ENCODE measurements at regions not wholly inside any gene's neighbourhood (a gene's known extent, or its start where the extent isn't known, plus 50 kb on each side); places are given as distances from the start of the nearest gene placed in this dataset.

DNA sequence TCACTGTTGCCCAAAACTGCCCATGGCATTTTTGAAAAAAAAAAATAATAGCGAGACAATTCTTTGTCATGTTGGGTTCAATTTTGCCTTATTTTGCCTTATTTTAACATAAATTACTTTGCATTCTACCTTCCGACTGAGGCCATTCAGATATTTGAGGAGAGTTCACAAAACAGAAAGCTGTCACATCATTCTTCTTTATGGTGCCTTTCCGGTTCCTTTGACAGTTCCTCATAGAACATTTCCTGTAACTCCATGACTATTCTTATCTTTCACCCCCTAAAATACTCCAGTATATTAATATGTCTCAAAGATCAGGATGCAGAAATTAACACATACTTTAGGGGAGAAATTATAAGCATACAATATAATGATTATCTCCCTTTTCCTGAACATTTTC is 476.7 kb downstream of the NOVA1 start:
- DNase-seq = peak in 1 of 2 donors; percentile 31

- no peak for DNase-seq
Measured at GRCh38 chr14:26113911-26114640, 483.8 kb downstream of the NOVA1 start.

GRCh38 chr14:26104717-26105116 is 493.1 kb downstream of the NOVA1 start:
- no peak for DNase-seq

DNA sequence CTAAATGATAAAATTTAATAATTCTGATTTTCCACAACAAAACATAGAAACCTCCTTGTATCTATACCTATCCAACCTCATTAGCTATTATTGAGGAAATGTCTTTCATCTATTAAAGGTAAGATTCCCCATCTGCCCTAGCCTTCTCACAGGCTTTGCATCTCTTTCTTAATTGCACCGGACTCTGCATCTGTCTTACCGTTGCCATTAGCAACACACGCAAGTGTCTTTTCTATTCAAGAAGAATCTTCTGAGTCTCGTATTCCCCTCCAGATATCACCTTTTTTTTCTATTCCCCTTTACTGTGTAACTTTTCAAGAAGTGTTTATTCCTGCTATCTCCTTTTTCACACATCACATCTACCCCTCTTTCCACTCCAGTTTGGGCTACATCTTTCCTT is 500.0 kb downstream of the NOVA1 start:
- no peak for DNase-seq

DNA sequence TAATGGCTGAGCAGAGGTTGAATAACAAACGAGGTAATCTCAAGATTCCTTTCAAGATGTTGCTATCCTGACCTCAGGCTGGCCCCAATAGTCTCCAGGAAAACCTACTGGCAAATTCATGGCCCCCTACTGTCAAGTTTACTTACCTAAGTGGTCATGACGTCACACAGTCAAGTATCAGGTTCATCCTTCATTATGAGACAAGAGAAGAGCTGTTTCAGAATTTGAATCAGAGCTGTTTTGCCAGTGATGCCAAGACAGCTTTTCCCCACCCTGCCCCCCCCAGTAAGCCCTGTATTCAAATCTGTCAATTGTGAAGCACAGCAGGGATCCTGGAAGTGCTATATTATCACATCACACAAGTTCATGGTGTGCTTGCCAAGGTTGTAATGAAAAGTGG is 509.6 kb downstream of the NOVA1 start:
- no peak for DNase-seq

DNA sequence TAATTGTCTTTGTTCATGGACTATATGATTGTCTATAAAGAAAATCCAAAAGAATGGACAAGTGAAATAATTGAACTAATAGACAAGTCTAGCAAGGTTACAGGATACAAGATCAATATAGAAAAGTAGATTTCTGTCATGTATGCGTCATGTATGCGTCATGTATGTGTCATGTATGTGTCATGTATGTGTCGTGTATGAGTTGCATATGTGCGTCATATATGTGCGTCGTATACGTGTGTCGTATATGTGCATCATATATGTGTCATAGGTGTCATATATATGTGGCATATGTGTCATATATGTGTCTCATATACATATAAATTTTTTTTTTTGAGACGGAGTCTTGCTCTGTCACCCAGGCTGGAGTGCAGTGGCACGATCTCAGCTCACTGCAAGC is 516.8 kb downstream of the NOVA1 start:
- DNase-seq = no peak

- DNase-seq = no peak
Measured at GRCh38 chr14:26078561-26078960, 519.3 kb downstream of the NOVA1 start.

GRCh38 chr14:26074892-26075291 is 522.9 kb downstream of the NOVA1 start:
- DNase-seq = no peak

DNA sequence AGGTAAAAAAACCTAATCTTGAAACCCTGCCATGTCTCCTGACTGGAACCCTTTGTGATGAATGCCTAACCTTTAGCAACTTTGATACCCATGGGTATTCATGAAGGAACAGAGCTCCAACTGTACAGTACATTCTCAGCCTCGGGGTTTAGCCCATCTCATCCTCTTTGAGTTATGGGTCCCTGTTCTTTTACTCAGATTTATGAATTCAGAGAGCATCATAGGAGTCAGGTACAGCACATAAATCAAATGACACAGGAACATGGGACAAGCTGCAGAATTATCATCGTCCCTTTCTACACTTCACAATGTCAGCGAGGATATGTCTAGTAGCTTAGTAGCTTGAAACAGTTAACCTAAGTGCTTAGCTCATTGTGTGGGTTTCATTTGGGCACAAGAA is 527.4 kb downstream of the NOVA1 start:
- no peak for DNase-seq

DNA sequence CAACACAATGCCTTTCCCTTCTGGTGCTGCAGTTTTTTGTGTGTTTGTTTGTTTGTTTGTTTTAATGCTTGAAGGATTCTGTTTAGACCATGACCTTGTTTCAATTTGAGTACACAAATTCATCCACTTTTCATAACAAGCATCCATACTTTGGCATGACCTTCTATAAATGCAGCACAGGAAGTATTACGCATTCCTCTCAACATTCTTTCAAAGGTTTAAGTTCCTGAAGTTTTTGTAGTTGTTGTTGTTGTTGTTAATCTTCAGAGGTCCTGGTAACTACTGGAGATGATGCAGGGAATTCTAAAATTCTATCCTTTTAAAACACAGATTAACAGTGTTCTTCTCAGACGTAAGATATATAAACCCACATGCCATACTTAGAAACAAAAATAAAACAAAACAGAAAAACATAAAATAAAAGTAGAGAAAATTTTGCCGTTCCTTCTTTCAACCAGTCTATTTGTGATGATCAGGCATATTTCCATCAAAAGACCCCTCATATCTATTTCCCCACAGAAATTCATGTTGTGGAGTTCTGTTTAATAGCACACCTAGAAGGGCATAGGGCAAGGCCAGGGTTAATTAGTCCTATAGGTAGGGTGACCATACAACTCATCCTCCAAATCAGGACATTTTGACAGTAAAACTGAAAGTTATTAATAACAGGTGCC is 529.9 kb downstream of the NOVA1 start:
- no peak for DNase-seq

- DNase-seq = no peak
Measured at GRCh38 chr14:26067341-26067740, 530.5 kb downstream of the NOVA1 start.

DNA sequence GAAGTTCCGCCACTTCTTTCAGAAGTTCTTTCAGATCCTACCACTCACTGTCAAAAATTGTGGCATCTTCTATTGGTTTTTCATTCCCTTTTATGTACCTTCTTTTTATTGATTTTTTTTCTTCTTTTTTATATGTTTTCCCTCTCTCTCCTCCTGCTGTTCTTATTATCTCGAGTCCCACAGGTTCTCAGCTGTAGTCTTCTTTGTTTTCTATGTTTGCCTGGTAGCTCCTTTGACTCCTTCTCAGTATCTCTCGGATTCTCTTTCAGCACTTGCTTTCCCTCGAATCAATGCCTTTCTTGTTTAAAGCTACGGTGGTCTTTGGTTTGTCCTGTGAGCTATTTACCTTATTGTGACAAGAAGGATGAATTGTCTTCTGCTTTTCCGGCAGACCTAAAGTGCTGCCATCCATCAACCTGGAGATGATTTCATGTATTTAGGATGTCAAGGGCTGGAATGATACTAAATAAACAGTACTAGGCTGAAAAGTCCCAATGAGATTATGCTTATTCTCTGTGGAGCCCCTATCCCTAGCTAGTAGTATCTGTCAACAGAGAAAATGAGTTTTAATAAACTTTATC is 541.7 kb downstream of the NOVA1 start:
- no peak for DNase-seq

DNA sequence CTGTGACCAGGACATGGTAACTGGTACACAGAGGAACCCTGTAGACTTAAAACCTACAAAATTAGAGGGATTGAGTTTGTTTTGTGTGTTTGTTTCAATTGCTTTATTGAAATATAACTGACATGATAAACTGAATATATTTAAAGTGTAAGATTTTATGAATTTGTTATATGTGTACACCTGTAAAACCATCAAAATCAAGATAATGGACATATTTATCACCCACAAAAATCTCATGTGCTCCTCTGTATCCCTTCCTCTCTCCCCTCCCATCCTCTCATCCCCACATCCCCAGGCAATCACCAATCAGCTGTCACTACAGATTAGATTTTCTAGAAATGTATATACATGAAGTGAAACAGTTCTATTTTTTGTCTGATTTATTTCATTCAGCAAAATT is 565.5 kb downstream of the NOVA1 start:
- DNase-seq = no peak

GRCh38 chr14:26026384-26026783 is 571.4 kb downstream of the NOVA1 start:
- no peak for DNase-seq

GRCh38 chr14:26023967-26024366 is 573.9 kb downstream of the NOVA1 start:
- no peak for DNase-seq

DNA sequence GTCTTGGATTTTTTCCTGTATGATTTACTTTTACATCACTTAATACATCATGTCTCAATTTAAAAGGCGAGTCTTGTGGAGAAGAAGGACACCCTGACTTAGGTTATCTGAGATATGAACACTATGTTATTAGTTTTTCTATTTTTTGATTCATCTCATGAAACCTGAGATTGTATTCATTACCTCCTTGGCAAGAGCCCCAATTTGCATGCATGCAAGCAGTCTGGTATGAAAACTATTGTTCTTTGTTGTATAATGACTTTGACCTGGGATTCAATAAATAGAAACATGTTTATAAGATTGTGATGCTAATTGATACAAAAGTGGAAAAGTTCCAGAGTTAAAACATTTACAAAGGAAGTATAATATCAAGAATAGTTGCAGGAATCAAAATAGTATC is 576.1 kb downstream of the NOVA1 start:
- DNase-seq = no peak

DNA sequence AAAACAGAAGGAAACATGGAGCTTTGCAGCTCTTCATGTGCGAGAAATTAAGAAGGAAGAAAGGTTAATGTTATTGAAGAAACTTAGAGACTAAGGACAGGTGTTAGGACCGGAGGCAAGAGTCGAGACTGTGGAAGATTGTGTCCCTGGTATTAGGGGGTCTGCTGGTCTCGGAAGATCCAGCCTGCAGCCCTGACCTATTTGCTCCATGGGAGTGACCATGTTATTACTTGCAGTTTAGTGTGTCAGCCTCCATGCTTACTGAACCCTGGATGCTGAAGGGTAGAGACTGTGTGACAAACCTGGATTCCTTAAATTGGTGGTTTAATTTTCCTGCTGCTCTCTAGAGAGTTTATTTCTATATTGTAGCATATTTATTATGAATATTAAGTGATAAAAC is 580.6 kb downstream of the NOVA1 start:
- no peak for DNase-seq

- DNase-seq = no peak
Measured at GRCh38 chr14:26008290-26008689, 589.5 kb downstream of the NOVA1 start.

DNA sequence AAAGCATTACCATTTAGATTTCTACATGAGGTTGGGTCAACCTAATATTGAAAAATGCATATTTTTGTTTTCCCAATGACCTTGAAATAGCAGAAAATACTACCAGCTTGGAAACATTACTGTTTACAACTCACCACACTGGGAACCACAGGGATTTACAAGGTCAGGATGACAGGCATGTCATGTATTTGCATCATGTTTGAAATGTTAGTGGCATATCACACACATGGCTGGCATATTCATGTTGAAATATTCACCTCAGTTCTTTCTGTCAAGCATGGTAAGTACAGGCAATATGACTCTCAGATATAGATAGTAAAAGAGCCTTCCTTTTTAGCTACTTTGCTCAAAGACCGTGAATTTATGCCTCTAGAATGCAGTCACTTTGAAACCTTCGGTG is 593.5 kb downstream of the NOVA1 start:
- DNase-seq = no peak

GRCh38 chr14:25993830-25994229 is 604.0 kb downstream of the NOVA1 start:
- no peak for DNase-seq

DNA sequence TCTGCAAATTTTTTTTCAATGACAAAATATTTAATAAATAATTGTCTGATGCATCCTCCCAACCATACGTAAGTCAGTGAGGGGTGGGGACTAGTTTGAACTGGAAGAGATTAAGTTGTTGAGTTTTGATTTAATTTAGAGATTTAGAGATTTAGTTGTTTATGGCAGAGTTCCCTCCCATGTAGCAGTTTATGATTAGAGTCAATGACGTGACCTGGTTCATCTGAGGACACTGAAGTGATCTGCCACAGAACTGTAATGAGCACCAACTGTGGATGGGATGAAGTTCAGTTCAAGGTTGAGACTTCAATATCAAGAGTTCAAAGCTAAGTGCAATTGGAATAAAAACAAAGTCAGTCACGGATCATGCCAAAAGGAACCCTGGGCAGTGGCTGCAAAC is 609.3 kb downstream of the NOVA1 start:
- no peak for DNase-seq

GRCh38 chr14:25955772-25956171 is 642.1 kb downstream of the NOVA1 start:
- no peak for DNase-seq

- DNase-seq = no peak
Measured at GRCh38 chr14:25953532-25954139, 644.2 kb downstream of the NOVA1 start.

- DNase-seq = no peak
Measured at GRCh38 chr14:25945746-25946145, 652.1 kb downstream of the NOVA1 start.

Measured in bone marrow (tissue), 2 donors.